Left ventricle myocardium inferior (tissue), 1 donor: ENCODE measurements at regions not wholly inside any gene's neighbourhood (a gene's known extent, or its start where the extent isn't known, plus 50 kb on each side); places are given as distances from the start of the nearest gene placed in this dataset.

Experiments
- DNase-seq: peaks from one replicate; pipeline ENCODE4 v3.0.0-alpha.2; 2020
- H3K27ac ChIP-seq: fragments of 200-600 bp; replicated peaks from 2 replicates; pipeline ENCODE4 v1.8.0; 2021
- H3K27me3 ChIP-seq: fragments of 200-600 bp; 2 replicates; pipeline ENCODE4 v1.8.0; 2021; ENCODE audit warnings: low read depth
- H3K36me3 ChIP-seq: fragments of 200-600 bp; 2 replicates; pipeline ENCODE4 v1.8.0; 2021
- H3K4me1 ChIP-seq: fragments of 200-600 bp; 2 replicates; pipeline ENCODE4 v1.8.0; 2021
- H3K4me3 ChIP-seq: fragments of 200-600 bp; 2 replicates; pipeline ENCODE4 v1.8.0; 2021; ENCODE audit warnings: mild to moderate bottlenecking, moderate library complexity
- H3K9me3 ChIP-seq: fragments of 200-600 bp; replicated peaks from 2 replicates; pipeline ENCODE4 v1.8.0; 2021
- CTCF ChIP-seq: fragments of 200-600 bp; IDR thresholded peaks from 2 replicates; pipeline ENCODE4 v1.8.0; 2021; ENCODE audit warnings: antibody characterized with exemption, mild to moderate bottlenecking, borderline replicate concordance
- intact Hi-C: fragments of 100-400 bp; cut with micrococcal nuclease; formaldehyde crosslinking; loops from one replicate; pipeline ENCODE4 v1.11.0; 2022
- donor health status: DM: no; HTN: yes; CAD: no; lungs with severe emphysema.

- Histone ChIP-seq H3K9me3 (no peaks in the 10 kb centered on the region), H3K27me3 (no peaks in the 10 kb centered on the region), H3K27ac (no peak overlapping the region), H3K4me1 (peaks cover 3% of the 10 kb centered on the region), H3K4me3 (no peak overlapping the region), H3K36me3 (no peaks in the 10 kb centered on the region)
- no peak for TF ChIP-seq CTCF
- no peak for DNase-seq
- intact Hi-C loops: loop anchor here (5.0 kb wide), 1 partner anchor 247 kb away; no protein-coding TSS in a partner anchor
Measured at GRCh38 chrX:110408949-110409588, 50.4 kb downstream of the RTL9 start.

GRCh38 chrX:110409925-110410324 is 51.3 kb downstream of the RTL9 start:
- H3K27ac ChIP-seq: no peak overlapping the region
- no peak for DNase-seq
- H3K4me1 ChIP-seq: peaks cover 3% of the 10 kb centered on the region
- no peaks in the 10 kb centered on the region for H3K9me3 ChIP-seq
- TF ChIP-seq CTCF: no peak
- no peak overlapping the region for H3K4me3 ChIP-seq
- H3K27me3 ChIP-seq: no peaks in the 10 kb centered on the region
- no peaks in the 10 kb centered on the region for H3K36me3 ChIP-seq
- intact Hi-C loops: loop anchor here (5.0 kb wide), 1 partner anchor 248 kb away; no protein-coding TSS in a partner anchor

GRCh38 chrX:110410603-110411002 is 52.0 kb downstream of the RTL9 start:
- Histone ChIP-seq H3K9me3 (no peaks in the 10 kb centered on the region), H3K4me3 (no peak overlapping the region), H3K4me1 (peaks cover 3% of the 10 kb centered on the region), H3K27ac (no peak overlapping the region), H3K27me3 (no peaks in the 10 kb centered on the region), H3K36me3 (no peaks in the 10 kb centered on the region)
- intact Hi-C loops: no loop called here
- no peak for DNase-seq
- TF ChIP-seq CTCF: no peak

- H3K27me3 ChIP-seq: no peaks in the 10 kb centered on the region
- peak overlapping the region; percentile 30 for H3K4me3 ChIP-seq
- intact Hi-C loops: no loop called here
- H3K9me3 ChIP-seq: no peaks in the 10 kb centered on the region
- no peaks in the 10 kb centered on the region for H3K36me3 ChIP-seq
- TF ChIP-seq CTCF: peak; percentile 81
- peaks cover 3% of the 10 kb centered on the region for H3K4me1 ChIP-seq
- DNase-seq: peak; percentile 56
- H3K27ac ChIP-seq: no peak overlapping the region
Measured at GRCh38 chrX:110412971-110413726, 54.5 kb downstream of the RTL9 start.

GRCh38 chrX:110413727-110414124 is 55.1 kb downstream of the RTL9 start:
- intact Hi-C loops: no loop called here
- H3K9me3 ChIP-seq: no peaks in the 10 kb centered on the region
- H3K4me3 ChIP-seq: no peak overlapping the region
- no peak for DNase-seq
- no peaks in the 10 kb centered on the region for H3K27me3 ChIP-seq
- no peak overlapping the region for H3K27ac ChIP-seq
- H3K36me3 ChIP-seq: no peaks in the 10 kb centered on the region
- H3K4me1 ChIP-seq: peaks cover 3% of the 10 kb centered on the region
- TF ChIP-seq CTCF: no peak
